Stimulated activated CD4-positive, alpha-beta T cell treated with anti-CD3 and anti-CD28 coated beads, Interleukin-4, amount 100 ng/mL, for 4 hours (primary cell): ENCODE measurements at regions not wholly inside any gene's neighbourhood (a gene's known extent, or its start where the extent isn't known, plus 50 kb on each side); places are given as distances from the start of the nearest gene placed in this dataset.
"Not testable (repeated sequence)": the region's sequence is repeated elsewhere in the genome, so short reads cannot be mapped to it uniquely, and the experiment has no call there.

Source experiments
- DNase-seq, 2 experiments: peaks; one replicate each; pipeline ENCODE4 v3.0.0-alpha.2; 2020

GRCh38 chr1:245060684-245061374, 94.0 kb upstream of the KIF26B start:
- DNase-seq, result no peak

- no peak for DNase-seq
Measured at GRCh38 chr1:245059806-245060424, 94.9 kb upstream of the KIF26B start.

- DNase-seq, result no peak
Measured at GRCh38 chr1:245058882-245059281, 95.9 kb upstream of the KIF26B start.

GRCh38 chr1:245058436-245058835, 96.3 kb upstream of the KIF26B start:
- DNase-seq, result no peak

- DNase-seq, result no peak
Measured at GRCh38 chr1:245056913-245057312, 97.9 kb upstream of the KIF26B start.

GRCh38 chr1:245056296-245056695, 98.5 kb upstream of the KIF26B start:
- not testable (repeated sequence) for DNase-seq

GRCh38 chr1:245055752-245056151, 99.0 kb upstream of the KIF26B start:
- no peak for DNase-seq

GRCh38 chr1:245054507-245055270, 100.1 kb upstream of the KIF26B start:
- no peak for DNase-seq

GRCh38 chr1:245054105-245054504, 100.7 kb upstream of the KIF26B start:
- DNase-seq, result no peak

GRCh38 chr1:245052258-245052657, 102.5 kb upstream of the KIF26B start:
- no peak for DNase-seq

GRCh38 chr1:245051349-245052221, 103.2 kb upstream of the KIF26B start:
- DNase-seq, result no peak

GRCh38 chr1:245046769-245047168, 108.0 kb upstream of the KIF26B start:
- DNase-seq, result no peak

- DNase-seq, result no peak
Measured at GRCh38 chr1:245046315-245046714, 108.5 kb upstream of the KIF26B start.

GRCh38 chr1:245045087-245045881, 109.5 kb upstream of the KIF26B start:
- no peak for DNase-seq

GRCh38 chr1:245043611-245043940, 111.2 kb upstream of the KIF26B start:
- DNase-seq, result no peak

- DNase-seq, result no peak
Measured at GRCh38 chr1:245041058-245041698, 113.6 kb upstream of the KIF26B start.

GRCh38 chr1:245039196-245039595, 115.6 kb upstream of the KIF26B start:
- no peak for DNase-seq

GRCh38 chr1:245036102-245036501, 118.7 kb upstream of the KIF26B start:
- DNase-seq, result no peak

GRCh38 chr1:245031041-245031440, 123.7 kb upstream of the KIF26B start:
- DNase-seq, result no peak

- no peak for DNase-seq
Measured at GRCh38 chr1:245026247-245026646, 128.5 kb upstream of the KIF26B start.

- DNase-seq, result no peak
Measured at GRCh38 chr1:245025525-245025924, 129.3 kb upstream of the KIF26B start.

- no peak for DNase-seq
Measured at GRCh38 chr1:245023222-245023621, 131.6 kb upstream of the KIF26B start.
